ENCODE measurements at regions not wholly inside any gene's neighbourhood (a gene's known extent, or its start where the extent isn't known, plus 50 kb on each side); places are given as distances from the start of the nearest gene placed in this dataset.
"Not testable (repeated sequence)": the region's sequence is repeated elsewhere in the genome, so short reads cannot be mapped to it uniquely, and the experiment has no call there.

GRCh38 chr17:54339731-54340130 is 517.0 kb downstream of the KIF2B start:
- DNase-seq (ENCODE audit: low read depth): no peak
- H3K4me3 ChIP-seq (ENCODE audit: low read depth, low read length): no peak overlapping the region

GRCh38 chr17:54347495-54347894 is 524.8 kb downstream of the KIF2B start:
- DNase-seq (ENCODE audit: low read depth): no peak
- no peak overlapping the region for H3K4me3 ChIP-seq (ENCODE audit: low read depth, low read length)
- no peak for TF ChIP-seq CTCF (IDR thresholded peaks at IDR 0.05; ENCODE audit: insufficient read depth, low read depth, low read length)

More at GRCh38 chr17:54339731-54340130, 517.0 kb downstream of the KIF2B start:
- no peak for TF ChIP-seq CTCF (IDR thresholded peaks at IDR 0.05; ENCODE audit: insufficient read depth, low read depth, low read length)

GRCh38 chr17:54348234-54348633 is 525.5 kb downstream of the KIF2B start:
- no peak for DNase-seq (ENCODE audit: low read depth)
- no peak overlapping the region for H3K4me3 ChIP-seq (ENCODE audit: low read depth, low read length)
- no peak for TF ChIP-seq CTCF (IDR thresholded peaks at IDR 0.05; ENCODE audit: insufficient read depth, low read depth, low read length)

- H3K4me3 ChIP-seq (ENCODE audit: low read depth, low read length): no peak overlapping the region
- no peak for DNase-seq (ENCODE audit: low read depth)
- no peak for TF ChIP-seq CTCF (IDR thresholded peaks at IDR 0.05; ENCODE audit: insufficient read depth, low read depth, low read length)
These were observed 531.2 kb downstream of the KIF2B start for GRCh38 chr17:54353789-54354525.

- DNase-seq (ENCODE audit: low read depth); H3K4me3 ChIP-seq (ENCODE audit: low read depth, low read length): not testable (repeated sequence)
These were observed 538.3 kb downstream of the KIF2B start for GRCh38 chr17:54361073-54361472.

GRCh38 chr17:54368906-54369305 is 531.7 kb upstream of the TOM1L1 start:
- H3K4me3 ChIP-seq (ENCODE audit: low read depth, low read length): no peak overlapping the region
- no peak for TF ChIP-seq CTCF (IDR thresholded peaks at IDR 0.05; ENCODE audit: insufficient read depth, low read depth, low read length)
- no peak for DNase-seq (ENCODE audit: low read depth)

- no peak for TF ChIP-seq CTCF (IDR thresholded peaks at IDR 0.05; ENCODE audit: insufficient read depth, low read depth, low read length)
- DNase-seq (ENCODE audit: low read depth): no peak
- H3K4me3 ChIP-seq (ENCODE audit: low read depth, low read length): no peak overlapping the region
These were observed 528.4 kb upstream of the TOM1L1 start for GRCh38 chr17:54372069-54372749.
